SK-N-SH (cell line): ENCODE measurements at regions not wholly inside any gene's neighbourhood (a gene's known extent, or its start where the extent isn't known, plus 50 kb on each side); places are given as distances from the start of the nearest gene placed in this dataset.

Experiments
- CTCF ChIA-PET: fragments of 300-600, 350-600 bp; formaldehyde crosslinking; extraction: SDS; loops from one replicate; lab custom pipeline; 2021; lab: Yijun Ruan, JAX
- POLR2A ChIA-PET: fragments of 350-600 bp; sonication (Branson Sonifier 250); formaldehyde crosslinking; extraction: SDS; loops from one replicate; lab custom pipeline; 2020; ENCODE audit warnings: antibody characterized with exemption, inconsistent platforms; lab: Yijun Ruan, JAX
- DNase-seq: peaks from one replicate; pipeline ENCODE4 v3.0.0; 2012
- H2AFZ ChIP-seq: fragments of 200-600 bp; sonication (generic); 2 replicates; pipeline ENCODE4 v1.8.1; 2016; ENCODE audit warnings: antibody characterized with exemption, mild to moderate bottlenecking, low read depth
- H3F3A ChIP-seq: fragments of 200-600 bp; sonication (generic); replicated peaks from 2 replicates; pipeline ENCODE3; 2016; ENCODE audit warnings: antibody characterized with exemption, mild to moderate bottlenecking; ENCODE audit not compliant: insufficient read depth
- H3K27ac ChIP-seq, 2 experiments: fragments of 200-500 bp in 1 of 2; fragments of 200-600 bp in 1 of 2; sonication (Bioruptor generic) in 1 of 2; sonication (generic), shearing (Covaris generic) in 1 of 2; 2 replicates each; pipeline versions ENCODE4 v1.5.1 to v1.6.1; 2014 to 2016; ENCODE audit warnings: low read depth in 2 of 2, inconsistent platforms in 1 of 2, low read length in 1 of 2, mild to moderate bottlenecking in 1 of 2, mixed read lengths in 1 of 2
- H3K27me3 ChIP-seq: fragments of 200-600 bp; sonication (generic), shearing (Covaris generic); 2 replicates; pipeline ENCODE4 v1.6.1; 2016; ENCODE audit warnings: mixed run types; ENCODE audit not compliant: insufficient read depth
- H3K36me3 ChIP-seq, 2 experiments: fragments of 200-500 bp in 1 of 2; fragments of 200-600 bp in 1 of 2; sonication (Bioruptor generic) in 1 of 2; sonication (generic) in 1 of 2; replicated peaks in 1 of 2; 2 replicates each; pipeline versions ENCODE3 to v1.5.1; 2014 to 2016; ENCODE audit warnings: low read length in 1 of 2, mild to moderate bottlenecking in 1 of 2; ENCODE audit not compliant: insufficient read depth in 2 of 2, control insufficient read depth in 1 of 2
- H3K4me1 ChIP-seq, 2 experiments: fragments of 200-500 bp in 1 of 2; fragments of 200-600 bp in 1 of 2; sonication (Bioruptor generic) in 1 of 2; sonication (generic), shearing (Covaris generic) in 1 of 2; 2 replicates each; pipeline versions ENCODE4 v1.5.1 to v1.6.1; 2014 to 2016; ENCODE audit warnings: low read depth in 1 of 2, low read length in 1 of 2, mixed run types in 1 of 2; ENCODE audit not compliant: insufficient read depth in 2 of 2, control insufficient read depth in 1 of 2
- H3K4me2 ChIP-seq: fragments of 200-600 bp; sonication (generic), shearing (Covaris generic); 2 replicates; pipeline ENCODE4 v1.6.1; 2017; ENCODE audit warnings: mixed run types
- H3K4me3 ChIP-seq, 2 experiments: fragments of 200-500 bp in 1 of 2; fragments of 200-600 bp in 1 of 2; sonication (Bioruptor generic) in 1 of 2; sonication (generic), shearing (Covaris generic) in 1 of 2; 2 replicates each; pipeline versions ENCODE4 v1.5.1 to v1.8.1; 2014 to 2016; ENCODE audit warnings: low read depth in 2 of 2, inconsistent platforms in 1 of 2, low read length in 1 of 2, mild to moderate bottlenecking in 1 of 2, mixed read lengths in 1 of 2, moderate library complexity in 1 of 2
- H3K79me2 ChIP-seq: fragments of 200-600 bp; sonication (generic); 2 replicates; pipeline ENCODE4 v1.8.1; 2017; ENCODE audit warnings: mild to moderate bottlenecking; ENCODE audit not compliant: insufficient read depth
- H3K9ac ChIP-seq: fragments of 200-600 bp; sonication (generic); 2 replicates; pipeline ENCODE4 v1.6.1; 2017; ENCODE audit warnings: mixed run types
- H3K9me2 ChIP-seq: fragments of 200-600 bp; sonication (generic); 2 replicates; pipeline ENCODE4 v1.6.1; 2017; ENCODE audit warnings: mixed run types
- H3K9me3 ChIP-seq: fragments of 200-600 bp; sonication (generic); 2 replicates; pipeline ENCODE4 v1.6.1; 2017; ENCODE audit warnings: mixed run types, mild to moderate bottlenecking, moderate library complexity
- H4K20me1 ChIP-seq: fragments of 200-600 bp; sonication (generic); 2 replicates; pipeline ENCODE4 v1.6.1; 2017; ENCODE audit warnings: mild to moderate bottlenecking, mixed run types; ENCODE audit not compliant: insufficient read depth
- CTCF ChIP-seq: fragments of 200-600 bp; sonication (generic); IDR thresholded peaks from 2 replicates; pipeline ENCODE4 v1.6.1; 2017; ENCODE audit warnings: antibody characterized with exemption, mild to moderate bottlenecking, moderate library complexity
- GATA2 ChIP-seq: sonication (generic); formaldehyde crosslinking; IDR thresholded peaks from 2 replicates; pipeline ENCODE4 v1.5.0; 2020; ENCODE audit warnings: mild to moderate bottlenecking, missing genetic modification reagents
- REST ChIP-seq: IDR thresholded peaks from 2 replicates; pipeline ENCODE4 v1.6.1; 2012; ENCODE audit warnings: mild to moderate bottlenecking, low read depth, low read length, moderate library complexity
- SMC3 ChIP-seq: IDR thresholded peaks from 2 replicates; pipeline ENCODE4 v1.6.1; 2012; ENCODE audit warnings: low read depth, low read length, improper control_type of control experiment
- TEAD4 ChIP-seq: IDR thresholded peaks from 2 replicates; pipeline ENCODE4 v1.4.0; 2012; ENCODE audit warnings: mild to moderate bottlenecking, borderline replicate concordance; ENCODE audit not compliant: insufficient read depth
- USF1 ChIP-seq: IDR thresholded peaks from 2 replicates; pipeline ENCODE4 v1.4.0; 2012; ENCODE audit warnings: low read depth, borderline replicate concordance
- USF2 ChIP-seq: fragments of 150-350 bp; IDR thresholded peaks from 2 replicates; pipeline ENCODE4 v1.6.1; 2017; ENCODE audit warnings: antibody characterized with exemption, low read length, low read depth, borderline replicate concordance
- WGBS: methylation state at CpG from one replicate; pipeline ENCODE4 v1.1.6; 2017; ENCODE audit warnings: low lambda C conversion rate; 5-methylcytosine and 5-hydroxymethylcytosine counted together

GRCh38 chr13:87893186-87893585 is 222.0 kb downstream of the SLITRK5 start:
- TF ChIP-seq USF2 (no peak), CTCF (no peak), USF1 (no peak), SMC3 (no peak)
- H3F3A ChIP-seq, result no peaks in the 10 kb centered on the region
- H3K4me1 ChIP-seq, result no peaks in the 10 kb centered on the region
- no peak overlapping the region for H3K4me2 ChIP-seq
- no peaks in the 10 kb centered on the region for H4K20me1 ChIP-seq
- H3K9ac ChIP-seq, result no peak overlapping the region
- POLR2A ChIA-PET, result no interaction called here
- CTCF ChIA-PET, result no interaction called here
- no peaks in the 10 kb centered on the region for H3K79me2 ChIP-seq
- H2AFZ ChIP-seq, result no peak overlapping the region
- no peak overlapping the region for H3K27ac ChIP-seq
- H3K27me3 ChIP-seq, result no peaks in the 10 kb centered on the region
- no peaks in the 10 kb centered on the region for H3K9me3 ChIP-seq
- H3K9me2 ChIP-seq, result no peaks in the 10 kb centered on the region
- no peak for DNase-seq
- H3K36me3 ChIP-seq, result no peaks in the 10 kb centered on the region
- H3K4me3 ChIP-seq, result no peak overlapping the region

GRCh38 chr13:87894059-87894458 is 222.9 kb downstream of the SLITRK5 start:
- no peaks in the 10 kb centered on the region for H3K9me3 ChIP-seq
- H3F3A ChIP-seq, result no peaks in the 10 kb centered on the region
- H3K79me2 ChIP-seq, result no peaks in the 10 kb centered on the region
- 6% methylated on average over 2 of the region's 2 CpGs for WGBS
- POLR2A ChIA-PET, result no interaction called here
- H3K4me3 ChIP-seq, result no peak overlapping the region
- no peak overlapping the region for H2AFZ ChIP-seq
- CTCF ChIA-PET, result no interaction called here
- no peaks in the 10 kb centered on the region for H3K36me3 ChIP-seq
- no peaks in the 10 kb centered on the region for H4K20me1 ChIP-seq
- no peaks in the 10 kb centered on the region for H3K9me2 ChIP-seq
- no peak for DNase-seq
- H3K4me1 ChIP-seq, result no peaks in the 10 kb centered on the region
- H3K4me2 ChIP-seq, result no peak overlapping the region
- TF ChIP-seq GATA2 (CRISPR knock-in tag) (no peak), TEAD4 (no peak), REST (no peak)
- H3K27ac ChIP-seq, result no peak overlapping the region
- no peaks in the 10 kb centered on the region for H3K27me3 ChIP-seq
- H3K9ac ChIP-seq, result no peak overlapping the region
